Kidney (tissue), 13 donors: ENCODE measurements at regions not wholly inside any gene's neighbourhood (a gene's known extent, or its start where the extent isn't known, plus 50 kb on each side); places are given as distances from the start of the nearest gene placed in this dataset.

Experiments
- DNase-seq, 5 donors: peaks; one replicate each; pipeline ENCODE4 v3.0.0-alpha.2; 2013 to 2020
- FAIRE-seq: peaks from 2 replicates; lab custom pipeline; 2012; peaks lifted over from hg19 to GRCh38; lab: Jason Lieb, UNC
- H3K27ac ChIP-seq, 2 donors: one replicate each; pipeline ENCODE4 v1.7.0; 2013; ENCODE audit warnings: low read depth in 2 of 2, low read length in 2 of 2, inconsistent platforms in 1 of 2
- H3K27me3 ChIP-seq: one replicate; pipeline ENCODE4 v1.7.1; 2013; ENCODE audit warnings: low read length, inconsistent platforms; ENCODE audit not compliant: control insufficient read depth, insufficient read depth
- H3K36me3 ChIP-seq, 3 donors: one replicate each; pipeline versions ENCODE4 v1.7.0 to v1.7.1; 2013; ENCODE audit warnings: low read length in 3 of 3, control low read depth in 1 of 3, inconsistent platforms in 1 of 3; ENCODE audit not compliant: insufficient read depth in 3 of 3, control insufficient read depth in 2 of 3
- H3K4me1 ChIP-seq, 3 donors: one replicate each; pipeline versions ENCODE4 v1.7.0 to v1.7.1; 2013; ENCODE audit warnings: low read length in 3 of 3, inconsistent platforms in 1 of 3, low read depth in 1 of 3; ENCODE audit not compliant: control insufficient read depth in 2 of 3, insufficient read depth in 2 of 3
- H3K4me3 ChIP-seq, 3 donors: one replicate each; pipeline versions ENCODE4 v1.7.0 to v1.8.1; 2013; ENCODE audit warnings: low read length in 3 of 3, control low read depth in 1 of 3, inconsistent platforms in 1 of 3
- H3K9ac ChIP-seq, 3 donors: one replicate each; pipeline versions ENCODE4 v1.7.0 to v1.7.1; 2013; ENCODE audit warnings: low read length in 3 of 3, control low read depth in 1 of 3, inconsistent platforms in 1 of 3
- H3K9me3 ChIP-seq, 3 donors: one replicate each; pipeline versions ENCODE4 v1.7.0 to v1.7.1; 2013; ENCODE audit warnings: low read length in 3 of 3, control low read depth in 1 of 3, inconsistent platforms in 1 of 3; ENCODE audit not compliant: control insufficient read depth in 2 of 3, insufficient read depth in 1 of 3
- intact Hi-C: fragments of 100-400 bp; cut with DNase I; formaldehyde crosslinking; loops from one replicate; pipeline ENCODE4 v1.11.1; 2022
- TF ChIP-seq, protein P1 (sequence below): IDR thresholded peaks from 3 replicates; pipeline ENCODE4 v1.5.1; 2012; ENCODE audit warnings: mild to moderate bottlenecking, moderate library complexity, borderline replicate concordance; ENCODE audit not compliant: insufficient read depth; ENCODE audit errors: extremely low read depth
- donor health status: control.
- donor health status: control.
- donor health status: control.
- donor health status: control.
- donor health status: control.
- donor health status: DM: yes; HTN: yes; CAD: no.
- donor health status: Normal renal cell carcinoma (clear cell type).

DNA sequence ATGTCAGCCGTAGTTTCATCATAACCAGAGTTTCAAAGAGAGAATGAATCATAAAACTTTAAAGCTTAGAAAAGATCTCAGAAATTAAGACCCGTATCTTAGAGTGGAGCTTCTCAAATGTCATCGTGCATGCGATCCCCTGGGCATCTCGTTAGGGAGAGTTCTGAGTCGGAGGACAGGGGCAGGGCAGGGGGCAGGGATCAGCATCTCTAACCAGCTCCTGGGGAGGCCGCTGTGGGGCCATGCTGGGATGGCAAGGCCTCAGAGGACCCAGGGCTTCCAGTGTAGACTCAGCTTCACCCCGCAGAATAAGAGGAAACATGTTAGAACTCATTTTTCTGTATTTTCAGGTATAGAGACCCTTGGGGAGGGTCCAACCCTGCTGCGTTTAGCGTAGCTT, 72.0 kb upstream of the AFDN start:
- Histone ChIP-seq H3K36me3 (no peaks in the 10 kb centered on the region), H3K9ac (no peak overlapping the region), H3K4me1 (peaks cover 0 to 14% (median 10%) of the 10 kb centered on the region in 3 donors), H3K4me3 (no peak overlapping the region), H3K9me3 (no peaks in the 10 kb centered on the region), H3K27ac (no peak overlapping the region), H3K27me3 (no peaks in the 10 kb centered on the region)
- intact Hi-C loops: no loop called here
- DNase-seq (peak in 1 of 5 donors; percentile 31), FAIRE-seq (no peak)
- TF ChIP-seq, protein P1, sequence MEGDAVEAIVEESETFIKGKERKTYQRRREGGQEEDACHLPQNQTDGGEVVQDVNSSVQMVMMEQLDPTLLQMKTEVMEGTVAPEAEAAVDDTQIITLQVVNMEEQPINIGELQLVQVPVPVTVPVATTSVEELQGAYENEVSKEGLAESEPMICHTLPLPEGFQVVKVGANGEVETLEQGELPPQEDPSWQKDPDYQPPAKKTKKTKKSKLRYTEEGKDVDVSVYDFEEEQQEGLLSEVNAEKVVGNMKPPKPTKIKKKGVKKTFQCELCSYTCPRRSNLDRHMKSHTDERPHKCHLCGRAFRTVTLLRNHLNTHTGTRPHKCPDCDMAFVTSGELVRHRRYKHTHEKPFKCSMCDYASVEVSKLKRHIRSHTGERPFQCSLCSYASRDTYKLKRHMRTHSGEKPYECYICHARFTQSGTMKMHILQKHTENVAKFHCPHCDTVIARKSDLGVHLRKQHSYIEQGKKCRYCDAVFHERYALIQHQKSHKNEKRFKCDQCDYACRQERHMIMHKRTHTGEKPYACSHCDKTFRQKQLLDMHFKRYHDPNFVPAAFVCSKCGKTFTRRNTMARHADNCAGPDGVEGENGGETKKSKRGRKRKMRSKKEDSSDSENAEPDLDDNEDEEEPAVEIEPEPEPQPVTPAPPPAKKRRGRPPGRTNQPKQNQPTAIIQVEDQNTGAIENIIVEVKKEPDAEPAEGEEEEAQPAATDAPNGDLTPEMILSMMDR: no peak

DNA sequence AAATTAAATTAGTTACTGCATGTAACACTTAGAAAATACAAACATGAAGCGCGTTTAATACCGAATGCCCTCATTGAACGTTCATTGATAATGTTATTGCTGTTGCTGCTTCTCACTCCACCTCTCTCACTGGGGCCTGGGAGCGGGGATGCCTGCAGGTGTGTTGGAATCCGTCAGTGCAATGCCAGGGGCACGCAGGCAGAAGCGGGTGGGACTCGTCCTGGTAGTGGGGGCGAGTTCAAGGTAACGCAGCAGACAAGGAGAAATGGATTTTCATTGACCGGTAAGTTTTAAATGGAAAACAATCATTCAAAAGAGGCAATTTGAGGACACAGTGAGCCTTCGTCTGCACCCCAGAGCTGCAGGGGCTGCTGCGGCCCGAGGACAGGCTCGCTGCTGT, 71.2 kb upstream of the AFDN start:
- Histone ChIP-seq H3K9me3 (no peaks in the 10 kb centered on the region), H3K36me3 (no peaks in the 10 kb centered on the region), H3K4me1 (peaks cover 0 to 8% (median 5%) of the 10 kb centered on the region in 3 donors), H3K9ac (no peak overlapping the region), H3K27me3 (no peaks in the 10 kb centered on the region), H3K4me3 (no peak overlapping the region), H3K27ac (no peak overlapping the region)
- intact Hi-C loops: no loop called here
- TF ChIP-seq, protein P1: no peak
- DNase-seq (peak in 1 of 5 donors; percentile 32), FAIRE-seq (no peak)

DNA sequence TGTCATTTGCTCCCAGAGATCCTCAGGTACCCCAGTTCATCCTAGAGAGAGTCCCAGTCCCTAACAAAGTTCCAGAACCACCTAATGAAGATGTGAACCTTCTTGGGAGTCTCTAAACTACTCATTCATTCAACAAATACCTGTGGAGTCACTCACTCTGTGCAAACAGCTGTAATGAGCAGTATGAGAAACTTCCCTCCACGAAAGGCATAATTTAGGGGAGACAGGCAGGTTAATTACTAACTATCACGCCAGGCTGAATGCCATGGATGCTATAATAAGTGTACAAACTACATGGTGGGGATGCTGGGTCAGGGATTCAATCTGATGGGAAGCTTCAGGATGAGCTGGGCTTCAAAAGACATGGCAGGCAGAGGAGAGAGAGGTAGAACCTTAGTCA, 70.1 kb upstream of the AFDN start:
- H3K27ac ChIP-seq: no peak overlapping the region
- no peak overlapping the region for H3K4me3 ChIP-seq
- H3K36me3 ChIP-seq: no peaks in the 10 kb centered on the region
- H3K9me3 ChIP-seq: no peaks in the 10 kb centered on the region
- no peak overlapping the region for H3K9ac ChIP-seq
- peaks cover 0 to 14% (median 7%) of the 10 kb centered on the region in 3 donors for H3K4me1 ChIP-seq
- no peak for DNase-seq
- H3K27me3 ChIP-seq: no peaks in the 10 kb centered on the region
- no peak for FAIRE-seq
- intact Hi-C loops: no loop called here
- TF ChIP-seq, protein P1: no peak

DNA sequence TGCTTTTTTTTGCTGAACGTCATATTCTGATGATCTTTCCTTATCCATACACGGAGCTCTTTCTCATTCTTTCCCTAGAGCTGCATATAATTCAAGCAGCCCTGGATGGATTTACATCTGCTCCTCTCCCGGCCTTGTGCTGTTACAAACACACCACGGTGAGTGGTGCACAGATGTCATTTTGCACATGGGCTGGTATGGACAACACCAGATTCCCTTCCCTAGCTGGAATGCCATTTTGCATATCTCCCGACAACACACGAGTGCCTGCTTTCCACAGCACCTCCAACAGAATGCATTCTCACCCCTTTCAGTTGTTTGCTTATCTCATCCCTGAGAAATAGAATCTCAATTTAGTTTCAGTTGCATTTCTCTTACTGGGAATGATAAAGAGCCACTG, 69.5 kb upstream of the AFDN start:
- no peaks in the 10 kb centered on the region for H3K9me3 ChIP-seq
- no peak overlapping the region for H3K4me3 ChIP-seq
- intact Hi-C loops: no loop called here
- DNase-seq (no peak), FAIRE-seq (no peak)
- H3K9ac ChIP-seq: no peak overlapping the region
- H3K27ac ChIP-seq: no peak overlapping the region
- peaks cover 0 to 12% (median 8%) of the 10 kb centered on the region in 3 donors for H3K4me1 ChIP-seq
- TF ChIP-seq, protein P1: no peak
- no peaks in the 10 kb centered on the region for H3K27me3 ChIP-seq
- no peaks in the 10 kb centered on the region for H3K36me3 ChIP-seq
